ENCODE measurements at regions not wholly inside any gene's neighbourhood (a gene's known extent, or its start where the extent isn't known, plus 50 kb on each side); places are given as distances from the start of the nearest gene placed in this dataset.
A peak's percentile ranks its signal among the peaks of the same experiment; 100 is the strongest.

- no peak overlapping the region for H3K4me3 ChIP-seq (ENCODE audit: low read depth, low read length)
- no peak for DNase-seq (ENCODE audit: low read depth)
- TF ChIP-seq, protein P1, sequence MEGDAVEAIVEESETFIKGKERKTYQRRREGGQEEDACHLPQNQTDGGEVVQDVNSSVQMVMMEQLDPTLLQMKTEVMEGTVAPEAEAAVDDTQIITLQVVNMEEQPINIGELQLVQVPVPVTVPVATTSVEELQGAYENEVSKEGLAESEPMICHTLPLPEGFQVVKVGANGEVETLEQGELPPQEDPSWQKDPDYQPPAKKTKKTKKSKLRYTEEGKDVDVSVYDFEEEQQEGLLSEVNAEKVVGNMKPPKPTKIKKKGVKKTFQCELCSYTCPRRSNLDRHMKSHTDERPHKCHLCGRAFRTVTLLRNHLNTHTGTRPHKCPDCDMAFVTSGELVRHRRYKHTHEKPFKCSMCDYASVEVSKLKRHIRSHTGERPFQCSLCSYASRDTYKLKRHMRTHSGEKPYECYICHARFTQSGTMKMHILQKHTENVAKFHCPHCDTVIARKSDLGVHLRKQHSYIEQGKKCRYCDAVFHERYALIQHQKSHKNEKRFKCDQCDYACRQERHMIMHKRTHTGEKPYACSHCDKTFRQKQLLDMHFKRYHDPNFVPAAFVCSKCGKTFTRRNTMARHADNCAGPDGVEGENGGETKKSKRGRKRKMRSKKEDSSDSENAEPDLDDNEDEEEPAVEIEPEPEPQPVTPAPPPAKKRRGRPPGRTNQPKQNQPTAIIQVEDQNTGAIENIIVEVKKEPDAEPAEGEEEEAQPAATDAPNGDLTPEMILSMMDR (IDR thresholded peaks at IDR 0.05; ENCODE audit: insufficient read depth, low read depth, low read length, missing control alignments), result no peak
Measured at GRCh38 chr12:89890161-89890560, 181.5 kb upstream of the ATP2B1 start.

- TF ChIP-seq, protein P1 (IDR thresholded peaks at IDR 0.05; ENCODE audit: insufficient read depth, low read depth, low read length, missing control alignments), result no peak
- DNase-seq (ENCODE audit: low read depth), result no peak
Measured at GRCh38 chr12:89889062-89889461, 180.4 kb upstream of the ATP2B1 start.

DNA sequence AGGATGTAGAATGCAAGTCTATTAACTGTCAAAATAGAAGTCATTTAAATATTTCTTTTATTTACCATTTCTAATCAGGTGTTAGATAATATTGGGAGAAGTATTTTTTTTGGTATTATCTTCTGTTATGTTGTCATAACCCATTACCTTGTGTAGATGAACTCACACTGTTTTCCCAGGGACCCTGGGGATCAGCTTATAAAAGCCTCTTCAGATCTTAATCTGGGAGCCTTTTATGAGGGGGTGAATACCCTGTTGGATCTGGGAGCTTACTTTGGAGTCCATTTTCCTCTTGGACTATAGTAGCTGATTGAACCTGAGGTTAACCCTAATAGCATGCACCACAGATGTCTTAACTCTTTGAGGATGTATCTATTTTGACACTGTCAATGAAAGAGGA is 176.3 kb upstream of the ATP2B1 start:
- TF ChIP-seq, protein P1 (IDR thresholded peaks at IDR 0.05; ENCODE audit: insufficient read depth, low read depth, low read length, missing control alignments), result no peak
- no peak for DNase-seq (ENCODE audit: low read depth)
- H3K4me3 ChIP-seq (ENCODE audit: low read depth, low read length), result no peak overlapping the region

More at GRCh38 chr12:89889062-89889461, 180.4 kb upstream of the ATP2B1 start:
- H3K4me3 ChIP-seq (ENCODE audit: low read depth, low read length), result no peak overlapping the region

- no peak overlapping the region for H3K4me3 ChIP-seq (ENCODE audit: low read depth, low read length)
- no peak for DNase-seq (ENCODE audit: low read depth)
- TF ChIP-seq, protein P1 (IDR thresholded peaks at IDR 0.05; ENCODE audit: insufficient read depth, low read depth, low read length, missing control alignments), result no peak
Measured at GRCh38 chr12:89884416-89884898, 175.8 kb upstream of the ATP2B1 start.

GRCh38 chr12:89883630-89884389 is 175.2 kb upstream of the ATP2B1 start:
- no peak overlapping the region for H3K4me3 ChIP-seq (ENCODE audit: low read depth, low read length)
- DNase-seq (ENCODE audit: low read depth), result no peak
- TF ChIP-seq, protein P1 (IDR thresholded peaks at IDR 0.05; ENCODE audit: insufficient read depth, low read depth, low read length, missing control alignments), result no peak

DNA sequence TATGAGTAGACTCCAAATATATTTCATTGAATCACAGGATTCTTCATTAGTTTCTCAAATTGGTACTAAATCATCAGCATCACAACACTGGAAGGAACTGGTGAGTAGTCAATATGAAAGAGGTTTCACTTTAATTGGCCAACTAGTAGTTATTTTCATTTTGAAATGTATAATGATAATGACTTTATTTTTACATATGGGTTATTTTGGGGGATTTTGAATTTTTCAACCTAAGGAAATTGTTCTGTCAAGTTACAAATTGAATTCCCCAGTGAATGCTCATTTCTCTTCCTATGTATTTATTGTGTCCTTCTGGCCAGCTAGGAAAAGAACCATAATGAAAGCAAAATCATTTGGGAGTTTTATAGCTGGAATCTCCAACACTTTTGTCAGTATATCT is 174.2 kb upstream of the ATP2B1 start:
- TF ChIP-seq, protein P1 (IDR thresholded peaks at IDR 0.05; ENCODE audit: insufficient read depth, low read depth, low read length, missing control alignments), result no peak
- no peak overlapping the region for H3K4me3 ChIP-seq (ENCODE audit: low read depth, low read length)

DNA sequence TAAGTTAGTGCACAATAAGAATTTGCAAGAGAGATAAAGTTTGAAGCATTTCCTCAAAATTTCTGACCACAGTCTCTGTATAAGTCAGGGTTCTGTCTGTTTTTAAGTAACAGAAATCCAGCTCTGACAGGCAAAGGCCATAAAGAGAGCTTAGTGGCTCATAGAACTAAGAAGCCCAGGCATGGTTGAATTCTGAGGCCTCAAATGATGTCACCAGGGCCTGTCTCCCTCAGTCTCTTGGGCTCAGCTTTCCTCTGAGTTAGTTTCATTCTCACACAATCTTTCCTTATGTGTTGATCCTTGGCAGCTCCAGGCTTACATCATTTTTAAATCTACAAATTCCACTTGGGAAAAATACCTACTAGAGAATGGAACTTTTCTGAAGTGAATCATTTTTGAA is 173.4 kb upstream of the ATP2B1 start:
- TF ChIP-seq, protein P1 (IDR thresholded peaks at IDR 0.05; ENCODE audit: insufficient read depth, low read depth, low read length, missing control alignments), result no peak
- no peak overlapping the region for H3K4me3 ChIP-seq (ENCODE audit: low read depth, low read length)
- peak; percentile 79 for DNase-seq (ENCODE audit: low read depth)

More for the DNA sequence above, 174.2 kb upstream of the ATP2B1 start:
- no peak for DNase-seq (ENCODE audit: low read depth)
